ENCODE measurements at regions not wholly inside any gene's neighbourhood (a gene's known extent, or its start where the extent isn't known, plus 50 kb on each side); places are given as distances from the start of the nearest gene placed in this dataset.

DNA sequence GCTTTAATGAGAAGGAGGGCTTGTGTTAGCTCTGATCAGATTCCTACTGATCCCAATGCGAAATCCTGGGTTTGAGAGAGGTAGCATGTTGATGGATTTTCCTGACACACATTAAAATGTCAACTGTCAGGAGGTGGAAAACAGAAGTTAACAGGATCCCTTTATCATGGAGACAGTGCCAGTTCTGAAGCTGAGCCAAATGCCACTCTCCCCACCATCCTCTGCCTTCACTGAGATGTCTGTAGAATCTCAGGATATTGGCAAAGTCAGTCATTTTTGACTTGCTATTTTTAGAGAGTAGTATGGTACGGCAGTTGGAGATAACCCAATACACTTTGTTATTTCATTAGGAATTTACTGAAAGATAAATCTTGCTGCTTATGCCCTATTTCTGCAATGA, 1816.2 kb upstream of the FLRT2 start:
- TF ChIP-seq POLR2A (IDR thresholded peaks at IDR 0.05; ENCODE audit: low read length) (no peak), GATA1 (IDR thresholded peaks at IDR 0.05; ENCODE audit: low read depth, low read length) (no peak)

Data from erythroblast (primary cell).